ENCODE measurements at regions not wholly inside any gene's neighbourhood (a gene's known extent, or its start where the extent isn't known, plus 50 kb on each side); places are given as distances from the start of the nearest gene placed in this dataset.

DNA sequence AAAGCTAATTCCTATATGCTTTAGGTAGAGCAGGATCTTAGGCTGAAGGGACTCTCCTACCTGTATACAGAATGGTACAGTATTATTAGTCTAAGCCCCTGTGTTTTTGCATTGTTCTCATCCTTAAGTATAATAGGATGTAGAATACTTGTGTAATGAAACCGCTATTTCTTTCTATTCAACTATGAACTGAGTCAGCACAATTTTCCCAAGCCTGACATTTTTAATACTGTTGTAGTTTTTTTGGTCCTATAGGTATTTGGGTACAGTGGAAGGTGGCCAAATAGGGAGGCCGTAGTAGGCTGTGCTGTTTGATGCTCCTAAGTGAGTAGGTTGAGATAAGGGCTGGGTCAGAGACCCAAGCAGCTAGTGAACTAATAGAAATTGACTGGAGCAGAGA, 205.1 kb downstream of the MACC1 start:
- H3K9me3 Mint-ChIP-seq: no peaks in the 10 kb centered on the region
- H3K27ac ChIP-seq (ENCODE audit: low read depth): no peak overlapping the region
- H4K20me1 ChIP-seq (replicated peaks; ENCODE audit: insufficient read depth): no peaks in the 10 kb centered on the region
- H3K4me3 ChIP-seq: no peak overlapping the region
- H3K4me1 ChIP-seq (ENCODE audit: insufficient read depth): peaks cover 29% of the 10 kb centered on the region
- H3K4me1 Mint-ChIP-seq: peaks cover 10% of the 10 kb centered on the region; the same call in 2 of the 3 replicates
- H3K4me3 Mint-ChIP-seq: no peak overlapping the region
- H3K27ac Mint-ChIP-seq: no peak overlapping the region
- no peaks in the 10 kb centered on the region for H3K27me3 ChIP-seq (ENCODE audit: insufficient read depth)
- H3K36me3 ChIP-seq (ENCODE audit: insufficient read depth): no peaks in the 10 kb centered on the region
- ATAC-seq (no peak), DNase-seq (ENCODE audit: low spot score) (no peak)
- no peaks in the 10 kb centered on the region; the same call in 2 of the 3 replicates for H3K36me3 Mint-ChIP-seq (ENCODE audit: low read depth)
- TF ChIP-seq POLR2AphosphoS5 (IDR thresholded peaks at IDR 0.05; ENCODE audit: low read depth) (no peak), ZNF331 (CRISPR knock-in tag; IDR thresholded peaks at IDR 0.05; ENCODE audit: low read depth) (no peak), ZNF114 (CRISPR knock-in tag; IDR thresholded peaks at IDR 0.05) (no peak), EZH2 (IDR thresholded peaks at IDR 0.05; ENCODE audit: low read depth, unreplicated experiment) (no peak), REST (IDR thresholded peaks at IDR 0.05; ENCODE audit: unreplicated experiment) (no peak), CREB1 (CRISPR knock-in tag; IDR thresholded peaks at IDR 0.05; ENCODE audit: low read depth) (no peak), NANOG (IDR thresholded peaks at IDR 0.05; ENCODE audit: borderline replicate concordance) (no peak), JUNB (IDR thresholded peaks at IDR 0.05; ENCODE audit: unreplicated experiment) (no peak), STAT1 (IDR thresholded peaks at IDR 0.05; ENCODE audit: unreplicated experiment) (no peak), CTCF (conservative IDR thresholded peaks at IDR 0.05; ENCODE audit: low read depth in 2 of 2) (no peak), EZH2phosphoT487 (IDR thresholded peaks at IDR 0.05; ENCODE audit: unreplicated experiment) (no peak)
- TF ChIP-seq, protein P1, sequence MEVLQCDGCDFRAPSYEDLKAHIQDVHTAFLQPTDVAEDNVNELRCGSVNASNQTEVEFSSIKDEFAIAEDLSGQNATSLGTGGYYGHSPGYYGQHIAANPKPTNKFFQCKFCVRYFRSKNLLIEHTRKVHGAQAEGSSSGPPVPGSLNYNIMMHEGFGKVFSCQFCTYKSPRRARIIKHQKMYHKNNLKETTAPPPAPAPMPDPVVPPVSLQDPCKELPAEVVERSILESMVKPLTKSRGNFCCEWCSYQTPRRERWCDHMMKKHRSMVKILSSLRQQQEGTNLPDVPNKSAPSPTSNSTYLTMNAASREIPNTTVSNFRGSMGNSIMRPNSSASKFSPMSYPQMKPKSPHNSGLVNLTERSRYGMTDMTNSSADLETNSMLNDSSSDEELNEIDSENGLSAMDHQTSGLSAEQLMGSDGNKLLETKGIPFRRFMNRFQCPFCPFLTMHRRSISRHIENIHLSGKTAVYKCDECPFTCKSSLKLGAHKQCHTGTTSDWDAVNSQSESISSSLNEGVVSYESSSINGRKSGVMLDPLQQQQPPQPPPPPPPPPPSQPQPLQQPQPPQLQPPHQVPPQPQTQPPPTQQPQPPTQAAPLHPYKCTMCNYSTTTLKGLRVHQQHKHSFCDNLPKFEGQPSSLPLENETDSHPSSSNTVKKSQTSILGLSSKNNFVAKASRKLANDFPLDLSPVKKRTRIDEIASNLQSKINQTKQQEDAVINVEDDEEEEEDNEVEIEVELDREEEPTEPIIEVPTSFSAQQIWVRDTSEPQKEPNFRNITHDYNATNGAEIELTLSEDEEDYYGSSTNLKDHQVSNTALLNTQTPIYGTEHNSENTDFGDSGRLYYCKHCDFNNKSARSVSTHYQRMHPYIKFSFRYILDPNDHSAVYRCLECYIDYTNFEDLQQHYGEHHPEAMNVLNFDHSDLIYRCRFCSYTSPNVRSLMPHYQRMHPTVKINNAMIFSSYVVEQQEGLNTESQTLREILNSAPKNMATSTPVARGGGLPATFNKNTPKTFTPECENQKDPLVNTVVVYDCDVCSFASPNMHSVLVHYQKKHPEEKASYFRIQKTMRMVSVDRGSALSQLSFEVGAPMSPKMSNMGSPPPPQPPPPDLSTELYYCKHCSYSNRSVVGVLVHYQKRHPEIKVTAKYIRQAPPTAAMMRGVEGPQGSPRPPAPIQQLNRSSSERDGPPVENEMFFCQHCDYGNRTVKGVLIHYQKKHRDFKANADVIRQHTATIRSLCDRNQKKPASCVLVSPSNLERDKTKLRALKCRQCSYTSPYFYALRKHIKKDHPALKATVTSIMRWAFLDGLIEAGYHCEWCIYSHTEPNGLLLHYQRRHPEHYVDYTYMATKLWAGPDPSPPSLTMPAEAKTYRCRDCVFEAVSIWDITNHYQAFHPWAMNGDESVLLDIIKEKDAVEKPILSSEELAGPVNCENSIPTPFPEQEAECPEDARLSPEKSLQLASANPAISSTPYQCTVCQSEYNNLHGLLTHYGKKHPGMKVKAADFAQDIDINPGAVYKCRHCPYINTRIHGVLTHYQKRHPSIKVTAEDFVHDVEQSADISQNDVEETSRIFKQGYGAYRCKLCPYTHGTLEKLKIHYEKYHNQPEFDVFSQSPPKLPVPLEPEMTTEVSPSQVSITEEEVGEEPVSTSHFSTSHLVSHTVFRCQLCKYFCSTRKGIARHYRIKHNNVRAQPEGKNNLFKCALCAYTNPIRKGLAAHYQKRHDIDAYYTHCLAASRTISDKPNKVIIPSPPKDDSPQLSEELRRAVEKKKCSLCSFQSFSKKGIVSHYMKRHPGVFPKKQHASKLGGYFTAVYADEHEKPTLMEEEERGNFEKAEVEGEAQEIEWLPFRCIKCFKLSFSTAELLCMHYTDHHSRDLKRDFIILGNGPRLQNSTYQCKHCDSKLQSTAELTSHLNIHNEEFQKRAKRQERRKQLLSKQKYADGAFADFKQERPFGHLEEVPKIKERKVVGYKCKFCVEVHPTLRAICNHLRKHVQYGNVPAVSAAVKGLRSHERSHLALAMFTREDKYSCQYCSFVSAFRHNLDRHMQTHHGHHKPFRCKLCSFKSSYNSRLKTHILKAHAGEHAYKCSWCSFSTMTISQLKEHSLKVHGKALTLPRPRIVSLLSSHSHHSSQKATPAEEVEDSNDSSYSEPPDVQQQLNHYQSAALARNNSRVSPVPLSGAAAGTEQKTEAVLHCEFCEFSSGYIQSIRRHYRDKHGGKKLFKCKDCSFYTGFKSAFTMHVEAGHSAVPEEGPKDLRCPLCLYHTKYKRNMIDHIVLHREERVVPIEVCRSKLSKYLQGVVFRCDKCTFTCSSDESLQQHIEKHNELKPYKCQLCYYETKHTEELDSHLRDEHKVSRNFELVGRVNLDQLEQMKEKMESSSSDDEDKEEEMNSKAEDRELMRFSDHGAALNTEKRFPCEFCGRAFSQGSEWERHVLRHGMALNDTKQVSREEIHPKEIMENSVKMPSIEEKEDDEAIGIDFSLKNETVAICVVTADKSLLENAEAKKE (CRISPR knock-in tag; IDR thresholded peaks at IDR 0.05): no peak
- TF ChIP-seq, protein P2, sequence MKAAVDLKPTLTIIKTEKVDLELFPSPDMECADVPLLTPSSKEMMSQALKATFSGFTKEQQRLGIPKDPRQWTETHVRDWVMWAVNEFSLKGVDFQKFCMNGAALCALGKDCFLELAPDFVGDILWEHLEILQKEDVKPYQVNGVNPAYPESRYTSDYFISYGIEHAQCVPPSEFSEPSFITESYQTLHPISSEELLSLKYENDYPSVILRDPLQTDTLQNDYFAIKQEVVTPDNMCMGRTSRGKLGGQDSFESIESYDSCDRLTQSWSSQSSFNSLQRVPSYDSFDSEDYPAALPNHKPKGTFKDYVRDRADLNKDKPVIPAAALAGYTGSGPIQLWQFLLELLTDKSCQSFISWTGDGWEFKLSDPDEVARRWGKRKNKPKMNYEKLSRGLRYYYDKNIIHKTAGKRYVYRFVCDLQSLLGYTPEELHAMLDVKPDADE (IDR thresholded peaks at IDR 0.05): no peak
- H3K4me2 ChIP-seq: no peak overlapping the region
- H2AFZ ChIP-seq: no peak overlapping the region
- H3K9me2 ChIP-seq (ENCODE audit: insufficient read depth): no peaks in the 10 kb centered on the region
- peaks cover 13% of the 10 kb centered on the region; the same call in 1 of the 2 replicates for H3K79me2 ChIP-seq (replicated peaks; ENCODE audit: insufficient read depth)
- H3K27me3 Mint-ChIP-seq (ENCODE audit: insufficient read depth, low read depth, poor library complexity): no peaks in the 10 kb centered on the region
- no peaks in the 10 kb centered on the region for H3F3A ChIP-seq (replicated peaks; ENCODE audit: low read depth)

Data from GM23338 (cell line).